ENCODE measurements at regions not wholly inside any gene's neighbourhood (a gene's known extent, or its start where the extent isn't known, plus 50 kb on each side); places are given as distances from the start of the nearest gene placed in this dataset.
"Not testable (repeated sequence)": the region's sequence is repeated elsewhere in the genome, so short reads cannot be mapped to it uniquely, and the experiment has no call there.

DNA sequence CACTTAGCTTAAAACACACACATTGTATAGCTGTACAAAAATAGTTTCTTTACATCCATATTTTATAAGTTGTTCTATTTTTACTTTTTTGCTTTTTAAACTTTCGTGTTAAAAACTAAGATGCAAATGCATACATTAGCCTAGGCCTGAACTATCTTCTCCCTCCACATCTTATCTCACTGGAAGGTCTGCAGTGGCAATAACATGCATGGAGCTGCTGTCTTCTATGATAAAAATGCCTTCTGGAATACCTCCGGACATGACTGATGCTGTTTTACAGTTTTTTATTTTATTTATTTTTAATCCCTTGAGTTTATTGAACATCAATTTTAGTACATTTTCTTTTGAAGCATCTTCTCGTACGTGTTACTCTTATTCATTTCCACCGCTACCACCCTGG, 112.3 kb upstream of the TSPAN8 start:
- TF ChIP-seq CTCF (IDR thresholded peaks at IDR 0.05; ENCODE audit: control extremely low read depth, extremely low read depth, low read depth, missing control alignments) = no peak
- DNase-seq (ENCODE audit: extremely low spot score) = no peak
- CTCF ChIA-PET = interaction anchor here (1.1 to 1.4 kb wide), 2 partner anchors 9 kb away, joined by 4 to 6 read pairs; no protein-coding TSS in a partner anchor
- POLR2A ChIA-PET = no interaction called here

GRCh38 chr12:71269281-71269598, 111.4 kb upstream of the TSPAN8 start:
- no peak for DNase-seq (ENCODE audit: extremely low spot score)
- ChIA-PET CTCF (interaction anchor here (1.4 kb wide), 1 partner anchor 10 kb away, joined by 6 read pairs; no protein-coding TSS in a partner anchor), POLR2A (no interaction called here)
- no peak for TF ChIP-seq CTCF (IDR thresholded peaks at IDR 0.05; ENCODE audit: control extremely low read depth, extremely low read depth, low read depth, missing control alignments)

GRCh38 chr12:71268598-71269280, 110.9 kb upstream of the TSPAN8 start:
- POLR2A ChIA-PET = no interaction called here
- no peak for DNase-seq (ENCODE audit: extremely low spot score)
- CTCF ChIA-PET = interaction anchor here (1.4 kb wide), 1 partner anchor 10 kb away, joined by 6 read pairs; no protein-coding TSS in a partner anchor
- no peak for TF ChIP-seq CTCF (IDR thresholded peaks at IDR 0.05; ENCODE audit: control extremely low read depth, extremely low read depth, low read depth, missing control alignments)

GRCh38 chr12:71266606-71267005, 108.8 kb upstream of the TSPAN8 start:
- CTCF ChIA-PET = interaction anchor here (1.2 kb wide), 1 partner anchor 14 kb away, joined by 3 read pairs; no protein-coding TSS in a partner anchor
- no peak for TF ChIP-seq CTCF (IDR thresholded peaks at IDR 0.05; ENCODE audit: control extremely low read depth, extremely low read depth, low read depth, missing control alignments)
- POLR2A ChIA-PET = no interaction called here
- no peak for DNase-seq (ENCODE audit: extremely low spot score)

GRCh38 chr12:71265731-71266130, 107.9 kb upstream of the TSPAN8 start:
- DNase-seq (ENCODE audit: extremely low spot score); POLR2A ChIA-PET; CTCF ChIA-PET: not testable (repeated sequence)

DNA sequence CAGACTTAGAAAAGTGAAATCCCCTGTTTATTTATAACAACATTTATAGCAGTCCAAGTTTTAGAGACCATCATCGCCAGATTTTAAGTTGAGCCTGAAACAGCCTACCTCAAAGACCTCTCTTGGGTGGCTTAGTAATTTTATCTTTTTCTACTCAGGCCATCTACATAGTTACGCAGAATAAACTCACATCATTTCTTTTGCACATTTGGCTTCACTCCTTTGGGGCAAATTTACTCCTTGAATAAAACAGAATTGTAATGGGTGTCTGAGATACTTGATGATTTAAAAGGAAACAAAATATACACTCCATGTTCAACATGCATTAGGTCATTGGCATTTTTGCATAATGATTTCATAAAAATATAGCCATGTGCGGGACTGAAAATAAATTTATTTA, 104.7 kb upstream of the TSPAN8 start:
- no peak for TF ChIP-seq CTCF (IDR thresholded peaks at IDR 0.05; ENCODE audit: control extremely low read depth, extremely low read depth, low read depth, missing control alignments)
- CTCF ChIA-PET = no interaction called here
- DNase-seq (ENCODE audit: extremely low spot score) = no peak
- POLR2A ChIA-PET = no interaction called here

- DNase-seq (ENCODE audit: extremely low spot score) = no peak
- TF ChIP-seq CTCF (IDR thresholded peaks at IDR 0.05; ENCODE audit: control extremely low read depth, extremely low read depth, low read depth, missing control alignments) = no peak
- CTCF ChIA-PET = interaction anchor here (3.0 kb wide), 1 partner anchor 15 kb away, joined by 8 read pairs; no protein-coding TSS in a partner anchor
- POLR2A ChIA-PET = no interaction called here
These were observed 94.7 kb upstream of the TSPAN8 start for GRCh38 chr12:71252473-71252872.
